GM19455 (cell line): ENCODE measurements at regions not wholly inside any gene's neighbourhood (a gene's known extent, or its start where the extent isn't known, plus 50 kb on each side); places are given as distances from the start of the nearest gene placed in this dataset.

Experiments used
- ATAC-seq: cut with Tn5 transposase; IDR thresholded peaks from one replicate; pipeline ENCODE4 v1.9.1; 2021; ENCODE audit not compliant: unreplicated experiment

GRCh38 chr9:27991221-27991620 is 417.9 kb upstream of the C9orf72 start:
- no peak for ATAC-seq

DNA sequence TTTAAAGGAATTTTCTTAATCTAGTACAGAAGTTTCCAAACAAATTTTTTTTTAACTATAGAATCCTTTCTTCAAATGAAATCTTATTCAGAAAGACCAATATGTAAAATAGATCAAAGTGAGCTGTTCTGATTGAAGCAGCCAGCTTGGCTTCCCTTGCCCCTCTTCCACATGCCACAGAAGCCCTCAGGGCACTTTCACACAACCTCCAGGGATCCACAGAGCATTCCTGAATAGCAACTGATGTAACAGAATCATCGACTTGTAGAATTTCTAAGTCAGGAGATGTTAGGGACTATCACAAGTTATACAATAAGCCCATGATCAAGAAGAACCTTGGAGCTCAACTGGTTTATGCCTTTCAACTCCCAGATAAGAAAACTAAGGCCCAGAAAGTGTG is 427.8 kb upstream of the C9orf72 start:
- ATAC-seq: no peak

DNA sequence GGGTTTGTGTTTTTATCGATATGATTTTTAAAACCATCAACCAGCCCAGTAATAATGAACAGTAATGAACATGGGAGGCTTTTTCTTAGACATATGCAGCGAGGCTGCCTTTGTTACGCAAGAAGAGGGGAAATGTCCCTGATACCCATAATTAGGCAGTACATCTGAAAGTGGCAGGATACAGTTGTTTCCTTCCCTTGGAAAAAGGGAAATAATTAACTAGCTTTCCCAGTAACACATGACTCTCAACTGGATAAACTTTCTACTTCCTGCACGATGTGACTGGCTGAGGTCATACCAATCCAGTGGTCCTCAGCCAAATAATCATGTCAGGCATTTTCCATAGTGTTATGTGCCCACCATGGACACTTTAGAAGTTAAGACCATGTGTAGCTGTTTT is 431.6 kb upstream of the C9orf72 start:
- no peak for ATAC-seq

- no peak for ATAC-seq
Observed at GRCh38 chr9:28005779-28006178, 432.5 kb upstream of the C9orf72 start.

DNA sequence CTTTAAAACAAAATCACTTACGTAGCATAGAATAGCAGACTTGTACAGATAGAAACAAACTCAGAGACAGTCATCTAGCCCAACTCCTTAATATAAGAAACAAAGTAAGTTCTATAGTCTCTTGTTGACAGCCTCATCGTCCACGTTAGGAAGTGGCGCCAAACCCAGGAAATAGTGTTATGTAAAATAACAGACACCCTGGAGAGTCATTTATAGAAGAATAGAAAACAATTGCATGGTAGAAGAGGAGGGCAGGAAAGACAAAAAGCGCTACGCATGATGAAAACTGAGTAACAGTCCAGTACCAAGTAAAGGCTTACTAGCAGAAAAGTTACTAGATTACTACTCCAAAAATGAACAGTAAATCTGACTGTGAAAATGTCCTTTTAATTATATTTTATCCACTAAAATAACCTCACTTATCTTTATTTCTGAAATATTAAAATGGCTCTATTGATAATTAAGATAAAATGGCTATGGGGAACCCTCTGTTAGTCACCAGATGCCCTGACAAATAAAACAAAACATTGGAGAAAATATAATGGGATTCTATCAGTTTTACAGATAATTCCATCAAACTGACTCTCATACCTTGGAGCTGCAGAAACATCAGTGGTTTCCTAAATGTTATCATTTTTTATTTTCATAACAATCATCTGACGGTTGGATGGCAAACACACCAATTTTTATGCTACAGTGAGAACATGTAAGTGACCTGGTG is 434.0 kb upstream of the C9orf72 start:
- ATAC-seq: no peak

GRCh38 chr9:28014212-28014611 is 440.9 kb upstream of the C9orf72 start:
- ATAC-seq: no peak

- no peak for ATAC-seq
Observed at GRCh38 chr9:28024676-28025075, 451.4 kb upstream of the C9orf72 start.

DNA sequence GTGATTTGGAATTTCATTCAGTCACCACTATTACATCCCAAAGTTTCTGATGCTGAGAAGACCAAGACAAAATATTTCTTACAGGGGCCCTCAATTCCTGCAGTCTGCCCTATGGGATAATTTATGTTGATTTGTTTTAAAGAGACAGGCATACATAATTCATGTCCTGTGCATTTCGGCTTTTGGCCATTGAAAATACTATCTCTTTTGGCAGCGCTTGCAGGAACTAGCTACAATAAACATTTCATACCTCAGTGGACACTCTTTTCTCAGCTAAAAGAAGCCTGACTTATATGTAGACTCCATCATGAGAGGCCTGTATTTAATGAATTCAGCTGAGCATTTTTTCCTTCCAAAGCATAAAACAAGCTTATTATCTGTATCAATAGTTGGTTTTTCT is 451.9 kb upstream of the C9orf72 start:
- ATAC-seq: no peak

GRCh38 chr9:28031521-28032267 is 458.4 kb upstream of the C9orf72 start:
- ATAC-seq: no peak

DNA sequence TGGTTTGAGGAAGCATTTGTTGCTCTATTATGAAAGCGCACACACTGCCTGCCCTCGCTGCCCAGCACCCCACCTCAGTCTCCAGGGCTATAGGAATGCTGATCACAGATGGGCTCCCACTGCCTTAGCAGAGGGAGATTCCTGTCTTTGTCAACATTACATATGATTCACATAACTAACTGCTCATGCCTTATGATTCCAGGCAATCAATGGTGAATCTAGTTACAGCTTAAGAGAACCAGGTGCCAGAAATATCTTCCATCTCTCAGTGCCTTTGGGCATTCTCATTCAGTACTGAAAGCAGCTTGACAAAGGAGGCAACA is 458.9 kb upstream of the C9orf72 start:
- no peak for ATAC-seq

DNA sequence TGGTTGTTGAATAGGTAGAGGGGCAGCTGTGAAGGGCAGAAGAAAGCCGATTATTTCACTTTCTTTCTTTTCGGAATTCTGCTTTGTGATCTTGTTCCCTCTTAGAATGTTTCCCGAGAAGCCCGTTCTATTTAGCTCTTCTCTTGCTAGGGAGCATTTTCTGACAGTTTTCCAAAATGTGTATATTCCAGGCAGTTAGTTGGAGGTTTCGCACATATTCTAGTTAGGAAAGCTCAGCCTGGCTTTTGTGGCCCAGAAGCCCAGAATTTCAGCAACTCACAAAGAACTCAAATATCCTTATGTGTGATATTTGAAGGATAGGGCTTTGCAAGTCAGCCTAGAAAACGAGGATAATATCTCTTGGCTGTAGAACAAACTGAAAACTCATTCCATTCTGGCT is 461.0 kb upstream of the C9orf72 start:
- no peak for ATAC-seq

DNA sequence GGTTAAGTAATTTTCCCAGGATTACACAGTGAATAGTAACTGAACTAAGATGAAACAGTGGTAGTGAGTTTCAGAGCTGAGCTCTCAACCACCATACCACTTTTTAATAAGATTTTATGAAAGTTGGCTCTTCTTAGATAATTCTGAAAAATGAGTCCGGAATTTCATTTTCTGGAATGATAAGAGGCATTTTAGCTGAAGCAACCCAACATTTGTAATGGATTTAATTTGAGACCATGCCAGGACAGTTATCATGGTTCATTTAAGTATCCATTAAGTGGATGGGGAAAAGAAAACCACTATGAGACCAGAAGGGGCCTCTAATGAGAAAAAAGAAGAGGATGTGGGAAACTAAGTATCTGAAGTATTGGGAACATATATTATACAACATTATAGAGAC is 464.7 kb upstream of the C9orf72 start:
- ATAC-seq: no peak

DNA sequence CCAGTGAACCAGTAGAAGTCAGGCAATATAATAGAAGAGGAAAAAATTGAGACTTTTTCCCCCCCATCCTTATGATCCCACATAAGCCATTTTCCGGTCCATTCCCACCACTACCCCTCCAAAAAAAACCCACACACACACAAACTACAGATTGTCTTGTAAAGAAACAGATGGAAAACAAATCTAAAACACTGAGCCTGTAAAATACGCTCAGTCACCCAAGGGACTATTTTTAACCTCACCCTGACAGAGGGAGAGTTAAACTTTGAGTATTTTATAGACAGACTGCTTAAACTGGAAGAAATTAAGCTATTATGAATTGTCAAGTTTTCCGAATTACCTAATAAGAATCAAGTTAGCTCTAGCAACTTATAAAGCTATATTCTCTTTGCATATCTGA is 471.8 kb upstream of the C9orf72 start:
- ATAC-seq: no peak

- no peak for ATAC-seq
Observed at GRCh38 chr9:28050046-28050445, 476.8 kb upstream of the C9orf72 start.

DNA sequence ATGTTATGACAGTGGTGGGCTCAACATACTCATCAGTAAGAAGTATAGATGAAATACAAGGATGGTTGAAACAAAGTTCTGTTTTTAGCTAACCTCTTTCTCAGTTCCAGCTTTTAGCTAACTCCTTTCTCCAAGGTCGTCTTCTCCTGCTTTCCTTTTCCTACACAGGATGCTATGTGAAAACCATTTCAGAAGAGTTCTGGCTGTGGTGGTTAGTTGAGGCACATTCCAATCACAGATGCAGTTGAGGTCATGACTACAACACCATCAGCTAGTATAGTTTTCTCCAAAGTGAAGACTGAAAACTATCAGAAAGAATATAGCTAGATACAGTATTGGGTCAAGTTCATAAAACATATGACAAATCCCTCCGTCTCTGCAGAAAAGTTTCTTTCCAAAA is 477.7 kb upstream of the C9orf72 start:
- ATAC-seq: no peak

- ATAC-seq: no peak
Observed at GRCh38 chr9:28051559-28052503, 478.6 kb upstream of the C9orf72 start.

GRCh38 chr9:28053096-28053777 is 480.0 kb upstream of the C9orf72 start:
- no peak for ATAC-seq

DNA sequence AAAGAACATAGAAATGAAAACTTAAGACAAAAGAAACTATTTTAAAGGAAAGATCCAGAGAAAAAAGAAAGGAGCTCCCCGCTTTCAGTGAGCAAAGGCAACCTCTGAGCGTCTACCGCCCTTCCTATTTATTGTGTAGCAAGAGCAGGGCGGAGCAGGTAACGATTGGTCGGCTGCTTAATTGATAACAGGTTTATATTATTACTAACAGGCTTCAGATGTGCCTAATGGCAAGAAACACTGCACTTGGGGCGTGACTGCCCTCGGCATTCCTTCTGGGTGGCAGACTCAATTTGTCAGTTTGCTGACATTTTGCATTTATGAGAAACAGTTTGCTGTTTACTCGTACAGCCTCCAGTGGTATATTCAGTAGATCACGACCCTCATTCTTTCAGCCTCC is 482.7 kb upstream of the C9orf72 start:
- no peak for ATAC-seq

DNA sequence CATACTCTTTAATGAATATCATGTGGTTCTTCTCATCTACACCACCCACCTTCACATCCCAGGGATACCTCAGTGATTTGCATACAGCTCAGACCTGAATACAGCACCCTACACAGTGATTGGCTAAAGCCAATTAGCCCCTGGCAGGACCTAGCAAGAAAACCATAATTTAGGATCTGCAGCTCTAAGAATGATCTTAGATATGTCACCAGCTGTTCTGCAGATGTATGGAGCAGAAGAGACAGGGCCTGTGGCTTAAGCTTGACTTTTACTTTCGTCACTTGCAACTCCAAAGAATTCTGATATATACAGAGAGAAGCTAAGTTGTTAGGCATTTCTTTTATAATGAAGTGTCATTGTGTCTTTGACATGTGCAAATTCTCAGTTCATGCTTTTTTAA is 483.2 kb upstream of the C9orf72 start:
- ATAC-seq: no peak

GRCh38 chr9:28059192-28059591 is 485.9 kb upstream of the C9orf72 start:
- no peak for ATAC-seq

DNA sequence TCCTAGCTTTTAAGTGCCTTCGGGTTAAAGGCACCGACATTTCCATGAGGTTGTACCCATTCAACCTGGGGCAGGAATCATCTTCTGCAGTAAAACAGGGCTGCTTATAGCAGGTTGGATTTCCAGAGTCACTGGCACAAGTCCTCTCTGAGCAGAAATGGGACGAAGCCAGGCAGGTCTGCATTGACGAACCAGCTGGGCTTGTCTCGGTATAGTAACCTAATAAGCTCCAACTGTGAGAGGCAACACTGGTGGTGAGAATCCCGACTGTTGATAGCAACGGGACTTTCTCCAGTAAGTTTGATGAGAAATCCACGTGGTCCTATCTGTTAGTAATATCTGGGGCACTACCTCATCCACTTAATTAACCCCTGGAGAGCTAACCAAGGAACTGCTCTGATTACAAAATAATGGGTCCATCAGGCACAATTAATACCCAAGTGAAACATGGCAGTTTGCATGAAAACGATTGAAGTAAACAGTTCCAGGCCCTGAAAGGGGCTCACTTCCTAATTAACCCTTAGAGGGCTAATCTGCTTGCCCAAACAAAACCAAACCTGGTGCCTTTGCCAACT is 491.0 kb upstream of the C9orf72 start:
- no peak for ATAC-seq
